Choroid plexus epithelial cell (primary cell): ENCODE measurements at regions not wholly inside any gene's neighbourhood (a gene's known extent, or its start where the extent isn't known, plus 50 kb on each side); places are given as distances from the start of the nearest gene placed in this dataset.

Experiments
- DNase-seq: peaks from one replicate; pipeline ENCODE4 v3.0.0-alpha.2; 2010; ENCODE audit warnings: low read depth
- H3K4me3 ChIP-seq: 2 replicates; pipeline ENCODE4 v1.5.1; 2011; ENCODE audit warnings: low read depth, mild to moderate bottlenecking, control low read depth, low read length, moderate library complexity
- TF ChIP-seq, protein P1 (sequence below): conservative IDR thresholded peaks from 2 replicates; pipeline ENCODE4 v1.5.1; 2011; ENCODE audit warnings: low read depth, mild to moderate bottlenecking, control low read depth, inconsistent platforms, low read length, moderate library complexity

DNA sequence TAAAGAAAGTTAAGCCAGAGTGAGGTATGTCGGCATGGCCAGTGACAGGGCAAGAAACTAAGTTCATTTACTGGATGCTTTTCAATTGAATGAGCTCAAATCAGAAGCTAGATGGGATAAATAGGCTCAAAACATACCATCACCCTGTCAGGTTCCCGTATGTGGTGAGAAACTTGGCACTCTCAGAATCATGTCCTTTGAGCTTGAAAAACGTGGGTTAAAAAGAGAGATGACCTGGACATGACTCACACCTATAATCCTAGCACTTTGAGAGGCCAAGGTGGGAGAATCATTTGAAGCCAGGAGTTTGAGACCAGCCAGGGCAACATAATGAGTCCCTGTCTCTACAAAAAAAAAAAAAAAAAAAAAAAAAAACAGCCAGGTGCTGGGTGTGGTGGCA lies 121.7 kb upstream of the RGMB start:
- TF ChIP-seq, protein P1, sequence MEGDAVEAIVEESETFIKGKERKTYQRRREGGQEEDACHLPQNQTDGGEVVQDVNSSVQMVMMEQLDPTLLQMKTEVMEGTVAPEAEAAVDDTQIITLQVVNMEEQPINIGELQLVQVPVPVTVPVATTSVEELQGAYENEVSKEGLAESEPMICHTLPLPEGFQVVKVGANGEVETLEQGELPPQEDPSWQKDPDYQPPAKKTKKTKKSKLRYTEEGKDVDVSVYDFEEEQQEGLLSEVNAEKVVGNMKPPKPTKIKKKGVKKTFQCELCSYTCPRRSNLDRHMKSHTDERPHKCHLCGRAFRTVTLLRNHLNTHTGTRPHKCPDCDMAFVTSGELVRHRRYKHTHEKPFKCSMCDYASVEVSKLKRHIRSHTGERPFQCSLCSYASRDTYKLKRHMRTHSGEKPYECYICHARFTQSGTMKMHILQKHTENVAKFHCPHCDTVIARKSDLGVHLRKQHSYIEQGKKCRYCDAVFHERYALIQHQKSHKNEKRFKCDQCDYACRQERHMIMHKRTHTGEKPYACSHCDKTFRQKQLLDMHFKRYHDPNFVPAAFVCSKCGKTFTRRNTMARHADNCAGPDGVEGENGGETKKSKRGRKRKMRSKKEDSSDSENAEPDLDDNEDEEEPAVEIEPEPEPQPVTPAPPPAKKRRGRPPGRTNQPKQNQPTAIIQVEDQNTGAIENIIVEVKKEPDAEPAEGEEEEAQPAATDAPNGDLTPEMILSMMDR: no peak
- no peak for DNase-seq
- no peak overlapping the region for H3K4me3 ChIP-seq

DNA sequence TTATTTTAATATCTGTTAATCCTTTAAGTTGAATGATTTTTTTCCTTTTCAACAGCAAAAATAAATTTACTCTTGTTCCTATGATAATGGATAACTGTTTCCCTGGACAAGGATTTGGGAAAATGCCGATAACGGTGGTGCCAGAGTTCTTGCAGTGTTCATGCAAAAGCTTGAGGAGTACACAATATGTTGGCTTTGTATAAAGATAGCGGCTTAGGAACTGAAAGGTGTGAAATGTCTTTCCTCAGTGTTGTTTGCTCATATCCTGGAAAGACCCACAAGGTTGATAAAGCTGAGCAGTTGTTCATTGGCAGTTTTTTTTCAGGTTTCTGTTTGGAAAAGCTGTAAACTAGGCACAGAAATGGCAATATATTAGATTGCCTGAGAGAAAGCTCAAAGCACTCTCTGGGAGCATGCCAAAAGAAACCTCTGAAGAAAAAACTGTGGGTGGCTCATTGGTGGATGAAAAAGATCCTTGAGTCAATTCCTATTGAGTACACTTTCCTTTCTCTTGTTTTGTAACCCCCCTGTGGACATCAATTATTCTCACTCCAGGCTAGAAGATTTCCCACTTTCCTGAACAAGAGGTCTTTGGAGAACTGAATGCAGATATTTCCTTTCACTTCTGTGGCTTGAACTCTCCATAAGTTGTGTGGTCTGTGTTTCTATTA lies 117.2 kb upstream of the RGMB start:
- DNase-seq: peak; percentile 64
- TF ChIP-seq, protein P1: no peak
- H3K4me3 ChIP-seq: no peak overlapping the region

DNA sequence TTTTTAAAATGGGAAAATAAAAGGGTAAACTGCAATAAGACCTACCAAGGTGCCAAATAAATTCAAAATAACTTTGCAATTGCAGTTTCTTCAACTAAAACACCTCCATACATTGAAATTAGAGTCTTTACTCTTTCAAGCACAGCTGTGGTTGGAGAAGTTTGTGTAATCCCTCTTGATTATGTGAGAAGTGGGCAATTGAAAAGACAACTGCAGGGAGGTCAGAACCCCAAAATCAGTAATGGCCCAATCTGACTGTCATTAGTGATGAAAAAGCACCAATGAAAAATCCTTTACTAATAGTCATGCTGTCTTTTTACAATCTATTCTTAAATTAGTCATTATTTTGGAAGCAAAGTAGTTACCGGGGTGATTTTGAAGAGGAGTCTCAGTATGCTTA lies 116.7 kb upstream of the RGMB start:
- no peak for DNase-seq
- no peak overlapping the region for H3K4me3 ChIP-seq
- TF ChIP-seq, protein P1: no peak

DNA sequence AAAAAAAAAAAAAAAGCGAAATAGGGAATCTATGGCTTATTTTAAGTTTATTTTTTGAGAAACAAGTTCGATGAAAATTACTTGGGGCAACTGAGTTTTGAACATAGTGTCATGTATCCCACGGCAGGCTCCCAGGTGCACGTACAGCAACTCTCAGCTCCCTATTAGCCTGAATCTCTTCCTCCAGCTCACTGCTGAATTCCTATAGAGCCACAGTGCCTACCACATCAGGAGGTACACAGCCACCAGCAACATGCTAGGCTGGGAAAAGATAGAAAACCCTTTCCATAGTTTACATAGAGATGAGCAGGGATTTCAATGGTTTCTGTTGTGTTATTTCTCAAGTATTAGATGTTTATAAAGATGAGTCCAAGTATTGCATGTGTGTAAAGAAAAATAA lies 115.9 kb upstream of the RGMB start:
- H3K4me3 ChIP-seq: no peak overlapping the region
- TF ChIP-seq, protein P1: no peak
- no peak for DNase-seq

DNA sequence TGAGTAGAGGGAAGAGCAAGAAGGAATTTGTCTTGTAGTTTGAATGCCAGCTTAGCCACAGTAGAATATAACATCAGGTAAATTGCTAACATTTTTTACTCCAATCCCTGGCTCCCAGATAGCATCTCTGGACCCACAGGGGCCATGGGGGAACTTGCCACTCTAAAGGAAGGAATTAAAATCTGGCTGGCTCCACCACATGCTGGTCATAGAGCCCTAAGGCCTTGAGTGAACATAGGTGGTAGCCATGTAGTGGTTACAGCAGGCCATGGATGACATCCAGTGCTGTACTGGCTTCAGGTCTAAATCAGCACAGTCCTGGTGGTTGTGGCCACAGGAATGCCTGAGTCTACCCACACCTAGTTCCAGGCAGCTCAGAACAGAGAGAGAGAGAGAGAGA lies 109.9 kb upstream of the RGMB start:
- H3K4me3 ChIP-seq: no peak overlapping the region
- DNase-seq: no peak
- TF ChIP-seq, protein P1: no peak

DNA sequence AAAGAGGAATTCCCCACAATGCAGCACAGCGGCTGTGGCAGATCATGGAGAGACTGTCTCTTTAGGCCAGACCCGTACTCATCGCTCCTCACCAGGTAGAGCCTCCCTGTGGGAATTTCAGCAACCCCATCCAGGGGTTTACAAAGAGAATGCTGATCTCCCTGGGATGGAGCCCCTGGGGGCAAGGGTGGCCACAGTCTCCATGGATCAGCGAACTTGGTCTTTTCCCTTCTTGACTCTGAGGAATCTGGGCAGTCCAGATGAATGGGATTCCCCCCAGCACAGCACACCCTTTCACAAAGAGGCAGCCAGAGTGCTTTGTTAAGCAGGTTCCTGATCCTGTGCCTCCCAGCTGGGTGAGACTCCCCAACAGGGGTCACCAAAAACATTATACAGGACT lies 108.7 kb upstream of the RGMB start:
- TF ChIP-seq, protein P1: no peak
- no peak for DNase-seq
- no peak overlapping the region for H3K4me3 ChIP-seq

DNA sequence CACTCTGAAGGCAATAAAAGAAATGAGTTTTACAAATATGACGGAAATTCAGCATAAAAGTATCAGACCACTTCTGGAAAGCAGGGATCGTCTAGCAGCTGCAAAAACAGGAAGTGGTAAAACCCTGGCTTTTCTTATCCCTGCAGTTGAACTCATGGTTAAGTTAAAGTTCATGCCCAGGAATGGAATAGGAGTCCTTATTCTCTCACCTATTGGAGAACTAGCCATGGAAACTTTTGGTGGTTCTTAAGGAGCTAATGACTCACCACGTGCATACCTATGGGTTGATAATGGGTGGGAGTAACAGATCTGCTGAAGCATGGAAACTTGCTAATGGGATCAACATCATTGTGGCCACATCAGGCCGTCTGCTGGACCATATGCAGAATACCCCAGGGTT lies 93.5 kb upstream of the RGMB start:
- H3K4me3 ChIP-seq: no peak overlapping the region
- DNase-seq: peak; percentile 53
- TF ChIP-seq, protein P1: no peak
